GM08714 (cell line): ENCODE measurements at regions not wholly inside any gene's neighbourhood (a gene's known extent, or its start where the extent isn't known, plus 50 kb on each side); places are given as distances from the start of the nearest gene placed in this dataset.

ENCODE experiments used
- H3K4me3 ChIP-seq: fragments of 200-500 bp; sonication (Bioruptor generic); 2 replicates; pipeline ENCODE4 v1.5.1; 2014; ENCODE audit warnings: mild to moderate bottlenecking, low read length, inconsistent platforms
- ZNF274 ChIP-seq: IDR thresholded peaks from 2 replicates; pipeline ENCODE4 v1.6.1; 2012; ENCODE audit warnings: mild to moderate bottlenecking, low read depth, low read length

- no peak overlapping the region for H3K4me3 ChIP-seq
- TF ChIP-seq ZNF274, result no peak
Observed at GRCh38 chr6:56904068-56904467, 50.8 kb upstream of the BEND6 start.

- no peak overlapping the region for H3K4me3 ChIP-seq
- TF ChIP-seq ZNF274, result no peak
Observed at GRCh38 chr6:56902641-56903464, 52.1 kb upstream of the BEND6 start.

GRCh38 chr6:56900784-56901183 is 54.1 kb upstream of the BEND6 start:
- TF ChIP-seq ZNF274, result no peak
- H3K4me3 ChIP-seq, result no peak overlapping the region

- H3K4me3 ChIP-seq, result no peak overlapping the region
- TF ChIP-seq ZNF274, result no peak
Observed at GRCh38 chr6:56899753-56900152, 55.2 kb upstream of the BEND6 start.

GRCh38 chr6:56899311-56899710 is 55.6 kb upstream of the BEND6 start:
- H3K4me3 ChIP-seq, result no peak overlapping the region
- no peak for TF ChIP-seq ZNF274

GRCh38 chr6:56897789-56898529 is 56.9 kb upstream of the BEND6 start:
- no peak overlapping the region for H3K4me3 ChIP-seq

GRCh38 chr6:56891754-56892153 is 63.2 kb upstream of the BEND6 start:
- H3K4me3 ChIP-seq, result no peak overlapping the region
- no peak for TF ChIP-seq ZNF274

More at GRCh38 chr6:56897789-56898529, 56.9 kb upstream of the BEND6 start:
- no peak for TF ChIP-seq ZNF274

- no peak overlapping the region for H3K4me3 ChIP-seq
- TF ChIP-seq ZNF274, result no peak
Observed at GRCh38 chr6:56890683-56891429, 64.1 kb upstream of the BEND6 start.

GRCh38 chr6:56890066-56890465 is 64.8 kb upstream of the BEND6 start:
- peak overlapping the region; percentile 35; the same call in 1 of the 2 replicates for H3K4me3 ChIP-seq
- no peak for TF ChIP-seq ZNF274

- no peak for TF ChIP-seq ZNF274
- peak overlapping the region; percentile 52; the same call in 1 of the 2 replicates for H3K4me3 ChIP-seq
Observed at GRCh38 chr6:56889492-56889891, 65.4 kb upstream of the BEND6 start.

GRCh38 chr6:56888687-56889086 is 66.2 kb upstream of the BEND6 start:
- TF ChIP-seq ZNF274, result no peak
- H3K4me3 ChIP-seq, result no peak overlapping the region; the same call in 1 of the 2 replicates

GRCh38 chr6:56887086-56887485 is 67.8 kb upstream of the BEND6 start:
- TF ChIP-seq ZNF274, result no peak
- no peak overlapping the region for H3K4me3 ChIP-seq

GRCh38 chr6:56877922-56878321 is 77.0 kb upstream of the BEND6 start:
- TF ChIP-seq ZNF274, result no peak
- no peak overlapping the region for H3K4me3 ChIP-seq

- H3K4me3 ChIP-seq, result no peak overlapping the region
- TF ChIP-seq ZNF274, result no peak
Observed at GRCh38 chr6:56875961-56876360, 78.9 kb upstream of the BEND6 start.
